Nephron (organoid): ENCODE measurements at regions not wholly inside any gene's neighbourhood (a gene's known extent, or its start where the extent isn't known, plus 50 kb on each side); places are given as distances from the start of the nearest gene placed in this dataset.

Source experiments
- H3K27ac Mint-ChIP-seq, 3 experiments: 2 replicates each; pipeline ENCODE4 v1.8.0; 2020; ENCODE audit warnings: mixed read lengths in 3 of 3, mild to moderate bottlenecking in 2 of 3, moderate library complexity in 1 of 3
- H3K27me3 Mint-ChIP-seq: 2 replicates; pipeline ENCODE4 v1.8.0; 2021; ENCODE audit warnings: low read depth, mild to moderate bottlenecking, moderate library complexity, mixed read lengths
- H3K36me3 Mint-ChIP-seq: 2 replicates; pipeline ENCODE4 v1.8.0; 2020; ENCODE audit warnings: low read depth, mixed read lengths
- H3K4me1 Mint-ChIP-seq: 2 replicates; pipeline ENCODE4 v1.8.0; 2020; ENCODE audit warnings: mixed read lengths
- H3K4me3 Mint-ChIP-seq, 3 experiments: 2 replicates each; pipeline ENCODE4 v1.8.0; 2020; ENCODE audit warnings: mild to moderate bottlenecking in 3 of 3, mixed read lengths in 3 of 3, moderate library complexity in 2 of 3
- H3K9me3 Mint-ChIP-seq: 2 replicates; pipeline ENCODE4 v1.8.0; 2020; ENCODE audit warnings: mixed read lengths
- CTCF ChIP-seq, 3 experiments: fragments of 200-600 bp; sonication (generic); IDR thresholded peaks; one replicate each; pipeline ENCODE4 v1.5.0; 2021; ENCODE audit warnings: antibody characterized with exemption in 3 of 3; ENCODE audit not compliant: unreplicated experiment in 3 of 3

- TF ChIP-seq CTCF (IDR thresholded peaks at IDR 0.05; ENCODE audit: unreplicated experiment in 3 of 3), result no peak
- Mint-ChIP-seq H3K36me3 (no peaks in the 10 kb centered on the region), H3K27ac (peak overlapping the region in 1 of 3 experiments; percentile 46), H3K9me3 (no peaks in the 10 kb centered on the region), H3K27me3 (no peaks in the 10 kb centered on the region), H3K4me3 (no peak overlapping the region), H3K4me1 (peaks cover 32% of the 10 kb centered on the region)
Measured at GRCh38 chr18:76656925-76657827, 162.1 kb upstream of the ZNF516 start.

GRCh38 chr18:76654577-76654976, 159.5 kb upstream of the ZNF516 start:
- Mint-ChIP-seq H3K27ac (no peak overlapping the region), H3K4me3 (no peak overlapping the region), H3K9me3 (peaks cover 9% of the 10 kb centered on the region), H3K4me1 (peaks cover 31% of the 10 kb centered on the region), H3K27me3 (no peaks in the 10 kb centered on the region), H3K36me3 (no peaks in the 10 kb centered on the region)
- no peak for TF ChIP-seq CTCF (IDR thresholded peaks at IDR 0.05; ENCODE audit: unreplicated experiment in 3 of 3)

- no peaks in the 10 kb centered on the region for H3K27me3 Mint-ChIP-seq
- no peaks in the 10 kb centered on the region for H3K36me3 Mint-ChIP-seq
- no peak for TF ChIP-seq CTCF (IDR thresholded peaks at IDR 0.05; ENCODE audit: unreplicated experiment in 3 of 3)
Measured at GRCh38 chr18:76647322-76647721, 152.3 kb upstream of the ZNF516 start.

GRCh38 chr18:76644580-76644979, 149.5 kb upstream of the ZNF516 start:
- Mint-ChIP-seq H3K36me3 (no peaks in the 10 kb centered on the region), H3K9me3 (no peaks in the 10 kb centered on the region), H3K27me3 (peaks cover 3% of the 10 kb centered on the region)

More at GRCh38 chr18:76647322-76647721, 152.3 kb upstream of the ZNF516 start:
- Mint-ChIP-seq H3K27ac (no peak overlapping the region), H3K9me3 (peaks cover 9% of the 10 kb centered on the region), H3K4me1 (no peaks in the 10 kb centered on the region), H3K4me3 (no peak overlapping the region)

GRCh38 chr18:76643996-76644395, 149.0 kb upstream of the ZNF516 start:
- H3K36me3 Mint-ChIP-seq, result no peaks in the 10 kb centered on the region
- no peak overlapping the region for H3K4me3 Mint-ChIP-seq
- no peaks in the 10 kb centered on the region for H3K4me1 Mint-ChIP-seq
- TF ChIP-seq CTCF (IDR thresholded peaks at IDR 0.05; ENCODE audit: unreplicated experiment in 3 of 3), result no peak
- peaks cover 8% of the 10 kb centered on the region for H3K27me3 Mint-ChIP-seq
- no peak overlapping the region for H3K27ac Mint-ChIP-seq
- no peaks in the 10 kb centered on the region for H3K9me3 Mint-ChIP-seq

More at GRCh38 chr18:76644580-76644979, 149.5 kb upstream of the ZNF516 start:
- Mint-ChIP-seq H3K4me3 (no peak overlapping the region), H3K27ac (no peak overlapping the region), H3K4me1 (no peaks in the 10 kb centered on the region)
- TF ChIP-seq CTCF (IDR thresholded peaks at IDR 0.05; ENCODE audit: unreplicated experiment in 3 of 3), result no peak

GRCh38 chr18:76643199-76643598, 148.2 kb upstream of the ZNF516 start:
- Mint-ChIP-seq H3K4me3 (no peak overlapping the region), H3K36me3 (no peaks in the 10 kb centered on the region), H3K27ac (no peak overlapping the region), H3K9me3 (no peaks in the 10 kb centered on the region), H3K4me1 (no peaks in the 10 kb centered on the region), H3K27me3 (peaks cover 8% of the 10 kb centered on the region)
- TF ChIP-seq CTCF (IDR thresholded peaks at IDR 0.05; ENCODE audit: unreplicated experiment in 3 of 3), result no peak
